ENCODE measurements at regions not wholly inside any gene's neighbourhood (a gene's known extent, or its start where the extent isn't known, plus 50 kb on each side); places are given as distances from the start of the nearest gene placed in this dataset.

DNA sequence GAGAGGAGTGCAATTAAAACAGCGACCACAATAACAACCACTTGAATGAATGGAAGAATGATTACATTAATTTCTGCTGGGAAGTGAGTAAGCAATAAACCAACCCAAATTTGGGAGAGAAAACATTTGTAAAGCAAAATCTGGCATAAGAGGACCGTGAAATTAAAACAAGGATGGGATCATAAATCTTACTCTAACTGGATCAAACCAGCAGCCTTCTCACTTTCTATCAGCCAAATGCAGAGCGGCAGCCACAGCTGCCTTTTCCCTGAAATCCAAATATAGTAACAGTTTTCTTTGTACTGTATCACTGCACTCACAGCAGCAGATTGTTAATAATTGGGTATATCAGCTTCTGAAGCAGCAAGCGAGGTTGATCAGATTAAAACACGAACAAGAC is 245.2 kb upstream of the REG3G start:
- Histone ChIP-seq H2BK120ac (ENCODE audit: low read depth, low read length, poor library complexity, severe bottlenecking) (no peak overlapping the region), H2AK5ac (ENCODE audit: insufficient read length, low read length) (no peak overlapping the region), H3K18ac (ENCODE audit: insufficient read length, low read depth, low read length) (no peak overlapping the region), H3K23ac (ENCODE audit: insufficient read length, low read depth, low read length) (no peak overlapping the region), H3K4me2 (ENCODE audit: insufficient read depth, insufficient read length, low read length) (no peak overlapping the region), H3K79me2 (ENCODE audit: insufficient read depth, low read length) (no peaks in the 10 kb centered on the region), H3K27me3 (ENCODE audit: insufficient read depth, low read length) (no peaks in the 10 kb centered on the region), H3K23me2 (ENCODE audit: insufficient read length, low read depth, low read length, poor library complexity, severe bottlenecking) (no peaks in the 10 kb centered on the region), H2BK12ac (ENCODE audit: insufficient read length, low read depth, low read length) (no peak overlapping the region), H2BK15ac (ENCODE audit: low read depth, low read length) (no peak overlapping the region), H3K9ac (ENCODE audit: extremely low read depth, insufficient read length, low read length) (no peak overlapping the region), H4K8ac (replicated peaks; ENCODE audit: insufficient read length, low read depth, low read length) (no peak overlapping the region), H4K20me1 (ENCODE audit: control insufficient read depth, insufficient read depth, insufficient read length) (no peaks in the 10 kb centered on the region), H3K79me1 (ENCODE audit: insufficient read depth, low read depth, low read length, poor library complexity, severe bottlenecking) (no peaks in the 10 kb centered on the region), H2AFZ (ENCODE audit: low read length) (no peak overlapping the region), H3T11ph (ENCODE audit: low read length) (no peak overlapping the region), H3K14ac (ENCODE audit: insufficient read depth, low read length) (no peak overlapping the region), H2BK20ac (ENCODE audit: low read depth, low read length, poor library complexity, severe bottlenecking) (no peak overlapping the region), H3K56ac (ENCODE audit: insufficient read length, low read depth, low read length) (no peak overlapping the region), H3K9me3 (ENCODE audit: control insufficient read depth, low read depth, low read length) (no peaks in the 10 kb centered on the region), H3K4me1 (ENCODE audit: insufficient read depth, low read length) (no peaks in the 10 kb centered on the region), H4K91ac (ENCODE audit: insufficient read length, low read depth, low read length) (no peak overlapping the region), H3K27ac (ENCODE audit: insufficient read length, low read depth, low read length) (no peak overlapping the region), H2BK5ac (ENCODE audit: insufficient read length, low read length) (no peak overlapping the region), H3K4ac (ENCODE audit: low read depth, low read length) (no peak overlapping the region), H4K5ac (ENCODE audit: insufficient read length, low read depth, low read length) (no peak overlapping the region)
- Mint-ChIP-seq H3K4me3 (no peak overlapping the region), H3K9me3 (peaks cover 2 to 3% of the 10 kb centered on the region in 2 experiments; a peak in 1 of 5 replicates), H3K36me3 (ENCODE audit: insufficient read depth in 1 of 3, low read depth in 3 of 3) (no peaks in the 10 kb centered on the region; a peak in 1 of 7 replicates), H3K27me3 (ENCODE audit: low read depth) (peaks cover 2% of the 10 kb centered on the region; the same call in 1 of the 2 replicates), H3K4me1 (no peaks in the 10 kb centered on the region), H3K27ac (no peak overlapping the region)
- DNase-seq: no peak
- TF ChIP-seq, protein P1, sequence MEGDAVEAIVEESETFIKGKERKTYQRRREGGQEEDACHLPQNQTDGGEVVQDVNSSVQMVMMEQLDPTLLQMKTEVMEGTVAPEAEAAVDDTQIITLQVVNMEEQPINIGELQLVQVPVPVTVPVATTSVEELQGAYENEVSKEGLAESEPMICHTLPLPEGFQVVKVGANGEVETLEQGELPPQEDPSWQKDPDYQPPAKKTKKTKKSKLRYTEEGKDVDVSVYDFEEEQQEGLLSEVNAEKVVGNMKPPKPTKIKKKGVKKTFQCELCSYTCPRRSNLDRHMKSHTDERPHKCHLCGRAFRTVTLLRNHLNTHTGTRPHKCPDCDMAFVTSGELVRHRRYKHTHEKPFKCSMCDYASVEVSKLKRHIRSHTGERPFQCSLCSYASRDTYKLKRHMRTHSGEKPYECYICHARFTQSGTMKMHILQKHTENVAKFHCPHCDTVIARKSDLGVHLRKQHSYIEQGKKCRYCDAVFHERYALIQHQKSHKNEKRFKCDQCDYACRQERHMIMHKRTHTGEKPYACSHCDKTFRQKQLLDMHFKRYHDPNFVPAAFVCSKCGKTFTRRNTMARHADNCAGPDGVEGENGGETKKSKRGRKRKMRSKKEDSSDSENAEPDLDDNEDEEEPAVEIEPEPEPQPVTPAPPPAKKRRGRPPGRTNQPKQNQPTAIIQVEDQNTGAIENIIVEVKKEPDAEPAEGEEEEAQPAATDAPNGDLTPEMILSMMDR (conservative IDR thresholded peaks at IDR 0.05): no peak
- no CpG with 5 or more reads among the region's 5 CpGs for WGBS (ENCODE audit: extremely low coverage, insufficient read length, low lambda C conversion rate)

Measured in H9 (cell line).